HG03342 (cell line): ENCODE measurements at regions not wholly inside any gene's neighbourhood (a gene's known extent, or its start where the extent isn't known, plus 50 kb on each side); places are given as distances from the start of the nearest gene placed in this dataset.

Experiments used
- ATAC-seq: cut with Tn5 transposase; IDR thresholded peaks from one replicate; pipeline ENCODE4 v1.9.1; 2021; ENCODE audit warnings: mild to moderate bottlenecking, moderate library complexity; ENCODE audit not compliant: unreplicated experiment

DNA sequence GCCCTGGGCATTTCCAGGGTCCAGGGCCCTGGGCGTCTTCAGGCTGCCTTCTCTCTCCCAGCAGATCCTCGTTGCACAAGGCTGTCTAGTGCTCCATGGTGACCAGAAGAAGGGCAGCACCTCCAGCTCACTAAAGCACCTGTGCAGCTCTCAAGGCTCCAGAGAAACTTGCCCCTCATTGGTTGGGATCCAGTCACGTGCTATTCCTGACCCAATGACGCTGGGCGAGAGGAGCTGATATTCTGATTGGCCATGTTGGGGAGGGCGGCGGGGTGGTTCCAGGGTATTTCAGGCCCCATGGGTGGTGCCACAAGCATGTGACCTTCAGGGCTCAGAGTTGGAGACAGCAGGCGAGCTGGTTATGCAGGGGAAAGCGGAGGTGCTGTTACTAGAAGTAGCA lies 309.1 kb downstream of the TOX3 start:
- ATAC-seq = no peak

DNA sequence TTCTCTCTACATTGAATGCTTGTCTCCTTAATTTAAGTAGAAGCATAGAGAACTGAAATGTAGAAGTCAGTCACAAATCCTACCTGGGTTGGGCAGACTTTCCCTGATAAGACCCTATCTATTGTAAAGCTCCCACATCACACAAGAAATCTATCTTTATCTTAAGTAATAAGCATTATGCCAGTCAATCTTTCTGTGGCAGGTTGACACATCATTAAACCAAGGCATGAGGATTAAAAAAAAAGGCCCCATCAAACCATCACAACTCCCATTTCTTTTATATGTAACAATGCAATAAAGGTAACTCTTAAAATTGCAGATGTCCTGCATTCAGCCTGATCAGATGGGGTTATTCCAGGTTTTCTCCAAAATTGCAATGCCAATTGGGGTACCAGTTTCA lies 311.8 kb downstream of the TOX3 start:
- no peak for ATAC-seq

DNA sequence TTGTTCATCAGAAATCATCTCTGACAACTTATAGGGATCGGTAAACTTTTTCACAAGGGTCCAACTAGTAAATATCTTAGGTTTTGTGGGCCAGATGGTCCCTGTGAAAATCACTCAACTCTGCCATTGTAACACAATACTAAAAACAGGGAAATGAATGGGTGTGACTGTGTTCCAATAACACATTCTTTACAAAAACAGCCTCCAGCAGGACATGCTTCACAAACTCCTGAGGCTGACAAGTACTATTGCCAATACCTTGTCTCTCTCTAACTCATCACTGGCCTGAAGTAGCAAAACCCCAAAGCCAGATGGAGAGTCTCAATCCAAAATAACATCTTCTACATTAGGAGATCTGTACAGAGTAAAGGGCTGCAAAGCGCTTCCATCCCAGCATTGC lies 312.3 kb downstream of the TOX3 start:
- no peak for ATAC-seq

DNA sequence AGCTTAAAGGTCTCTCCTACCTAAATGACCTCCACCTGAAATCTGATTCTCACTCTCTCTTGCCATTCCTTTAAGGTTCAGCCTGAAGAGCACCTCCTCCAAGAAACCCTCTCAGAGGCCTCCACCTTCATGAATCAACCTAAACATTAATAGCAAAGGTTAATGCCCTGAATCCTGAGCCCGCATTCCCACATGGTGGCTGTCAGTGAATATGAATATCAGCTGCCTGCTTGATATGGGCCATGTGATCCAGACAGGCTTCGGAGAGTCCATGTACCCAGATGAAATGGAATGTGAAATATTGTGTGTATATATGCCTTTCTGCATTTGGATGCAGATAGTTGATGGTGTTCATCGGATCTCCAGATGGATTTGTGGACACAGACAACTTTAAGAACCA lies 317.5 kb downstream of the TOX3 start:
- ATAC-seq = no peak

DNA sequence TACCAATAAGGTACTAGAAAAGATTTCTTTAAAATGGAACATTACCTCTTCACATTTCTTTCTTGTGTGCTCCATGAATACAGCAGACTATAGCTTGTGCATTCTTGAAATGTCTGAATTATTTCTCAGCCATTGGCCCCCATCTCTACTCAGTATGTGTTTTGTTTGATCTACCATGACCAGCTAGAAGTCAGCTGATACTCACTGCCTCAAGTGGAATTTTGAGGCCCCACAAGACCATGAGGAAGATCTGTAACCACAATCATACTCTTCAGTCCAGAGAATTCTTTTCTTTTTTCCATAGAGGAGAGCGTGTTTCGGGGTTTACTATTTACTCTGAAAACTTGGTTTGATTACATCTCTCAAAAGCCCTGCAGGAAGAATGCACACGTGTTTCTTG lies 319.1 kb downstream of the TOX3 start:
- ATAC-seq = no peak

DNA sequence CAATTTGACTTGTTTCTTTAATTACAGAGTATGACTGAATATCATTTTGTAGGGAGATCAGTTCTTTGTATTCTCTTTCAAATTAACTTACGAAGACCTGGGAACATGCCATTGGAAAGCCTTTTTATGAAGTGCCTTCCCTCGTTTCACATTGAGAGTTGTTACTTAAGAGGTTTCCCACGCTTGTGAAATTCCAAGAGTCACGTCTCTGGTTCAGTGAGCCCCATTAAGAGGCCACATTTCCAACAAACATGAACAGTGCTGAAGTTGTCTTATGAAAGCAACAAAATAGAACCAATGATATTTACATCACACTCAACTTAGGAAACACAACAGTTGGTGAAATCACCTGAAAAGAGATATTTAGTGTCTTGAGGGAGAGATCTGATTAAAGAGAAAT lies 334.1 kb downstream of the TOX3 start:
- no peak for ATAC-seq

DNA sequence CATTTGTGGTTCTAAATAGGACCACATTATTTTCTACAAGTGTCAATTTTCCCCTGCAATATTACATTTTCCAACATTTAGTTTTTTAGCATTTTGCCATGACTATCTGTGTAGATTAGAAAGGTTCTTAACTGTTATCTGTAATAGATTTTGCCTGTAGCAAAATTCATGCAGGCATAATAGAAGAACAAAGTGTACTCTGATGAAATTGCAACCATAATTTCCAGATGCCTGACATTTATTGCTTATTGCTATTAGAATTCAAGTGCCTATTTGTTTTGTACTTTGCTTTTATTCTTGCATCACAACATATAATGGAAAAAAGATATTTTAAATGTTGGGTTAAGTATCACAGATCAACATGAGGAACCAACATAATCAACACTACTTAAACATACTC lies 337.7 kb downstream of the TOX3 start:
- no peak for ATAC-seq

DNA sequence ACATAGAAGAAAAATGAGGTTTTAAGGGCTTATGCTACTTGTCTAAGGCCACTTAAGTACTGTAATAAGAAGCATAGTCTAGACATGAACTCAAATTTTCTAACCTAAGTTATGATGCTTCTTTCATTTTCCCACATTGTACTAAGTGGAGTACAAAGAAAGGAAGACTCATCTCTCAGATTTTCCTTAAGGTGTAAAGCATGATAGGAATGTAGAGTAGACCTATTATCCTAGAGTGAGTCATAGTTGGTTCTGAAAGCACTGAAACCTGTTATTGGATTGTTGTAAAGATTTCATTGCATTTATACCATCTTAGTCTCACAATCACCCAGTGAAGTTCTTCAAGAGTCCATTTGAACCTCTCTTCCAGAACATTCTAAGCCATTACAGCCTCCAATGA lies 343.8 kb downstream of the TOX3 start:
- no peak for ATAC-seq

DNA sequence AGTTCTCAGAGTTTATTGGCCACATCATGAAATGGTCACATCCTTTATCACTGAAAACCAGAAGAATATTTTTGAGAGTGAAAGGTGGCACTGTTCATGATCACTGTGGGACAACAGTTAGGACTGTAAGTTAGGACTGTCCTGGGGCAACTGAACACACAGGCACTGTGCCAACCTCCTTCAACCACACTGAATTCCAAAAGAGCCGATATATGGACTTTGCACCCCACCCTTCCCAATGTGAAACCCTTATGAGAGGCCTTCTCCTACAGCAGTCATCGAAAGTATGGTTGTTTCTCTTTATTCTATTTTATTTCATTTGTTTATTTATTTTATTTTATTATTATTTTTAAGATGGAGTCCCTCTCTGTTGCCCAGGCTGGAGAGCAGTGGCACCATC lies 353.5 kb downstream of the TOX3 start:
- ATAC-seq = no peak

DNA sequence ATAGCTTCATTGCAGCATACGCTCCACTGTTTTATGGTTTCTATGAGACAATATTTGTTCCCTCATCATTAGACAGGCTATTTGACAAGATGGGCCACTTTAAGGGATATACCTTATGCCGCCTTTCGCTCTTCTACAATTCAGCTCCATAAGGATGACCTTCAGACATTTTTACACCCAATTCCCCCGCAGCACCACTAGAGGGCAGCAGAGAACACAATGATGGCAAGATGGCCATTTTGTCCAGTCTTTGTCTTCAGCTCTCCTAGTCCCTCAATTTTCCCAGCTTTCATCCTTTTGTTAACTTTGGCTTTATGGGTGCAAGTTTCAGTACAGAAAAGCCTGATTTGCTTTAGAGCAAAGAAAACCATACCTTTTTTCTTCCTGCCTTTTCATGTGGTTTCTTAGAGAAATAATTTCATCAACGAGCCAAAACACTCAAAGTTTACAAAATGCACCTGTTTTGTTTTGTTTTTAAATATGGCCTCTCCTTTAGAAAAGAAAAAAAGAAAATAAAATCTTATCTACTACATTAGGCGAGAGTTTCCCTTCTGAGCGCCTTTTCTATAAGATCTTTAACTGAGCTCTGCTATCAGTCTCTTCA lies 355.3 kb downstream of the TOX3 start:
- ATAC-seq = peak; percentile 64

DNA sequence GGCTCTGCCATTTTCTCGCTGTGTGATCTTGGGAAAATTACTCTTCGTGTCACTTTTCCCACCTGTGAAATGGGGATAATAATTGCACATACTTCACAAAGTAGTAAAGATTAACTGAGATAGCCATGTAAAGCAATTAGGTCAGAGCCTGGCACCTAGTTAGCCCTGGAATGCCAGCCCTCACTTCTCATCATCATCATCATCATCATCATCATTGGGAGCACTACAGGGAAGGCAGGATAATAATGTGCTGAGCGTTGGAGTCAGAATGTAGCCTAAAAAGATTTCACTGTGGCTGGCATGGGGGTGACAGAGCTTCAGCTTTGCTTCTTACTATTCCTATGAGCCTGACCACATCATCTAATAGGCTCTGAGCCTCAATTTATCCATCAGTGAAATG lies 362.6 kb downstream of the TOX3 start:
- ATAC-seq = no peak

DNA sequence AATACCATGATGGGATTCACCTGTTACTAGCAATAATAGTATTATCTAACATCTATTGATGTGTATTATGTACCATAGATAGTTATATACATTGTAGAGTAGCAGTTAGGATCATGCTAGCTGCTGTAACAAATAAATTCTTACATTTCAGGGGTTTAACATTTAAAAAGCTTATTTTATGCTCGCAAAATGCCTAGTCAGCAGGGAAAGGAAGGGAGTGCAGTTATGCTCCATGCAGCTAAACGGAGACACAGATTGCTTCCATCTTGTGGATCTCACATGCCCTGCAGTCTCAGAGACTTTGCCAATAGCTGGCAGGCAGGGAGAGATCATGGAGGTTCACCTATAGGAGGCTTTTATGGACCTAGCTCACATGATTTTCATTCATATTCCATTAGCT lies 364.1 kb downstream of the TOX3 start:
- no peak for ATAC-seq

DNA sequence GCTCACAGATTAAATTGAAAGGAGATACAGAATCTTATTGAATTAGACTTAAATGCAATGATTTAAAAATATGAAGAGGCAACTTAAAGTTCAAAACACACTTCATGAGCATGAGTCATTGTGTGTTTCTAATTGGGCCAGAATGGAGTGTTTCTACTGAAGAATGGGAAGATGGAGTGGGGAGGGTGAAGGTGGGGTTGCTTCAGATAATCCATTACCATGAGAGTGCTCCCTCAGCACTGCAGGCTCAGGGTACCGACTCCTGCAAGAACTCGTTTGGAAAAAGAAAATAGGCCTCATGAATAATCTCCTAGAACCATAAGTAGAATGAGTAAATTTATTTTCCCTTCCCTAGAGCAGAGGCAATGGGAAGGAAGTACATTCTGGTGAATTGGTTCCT lies 372.8 kb downstream of the TOX3 start:
- no peak for ATAC-seq

DNA sequence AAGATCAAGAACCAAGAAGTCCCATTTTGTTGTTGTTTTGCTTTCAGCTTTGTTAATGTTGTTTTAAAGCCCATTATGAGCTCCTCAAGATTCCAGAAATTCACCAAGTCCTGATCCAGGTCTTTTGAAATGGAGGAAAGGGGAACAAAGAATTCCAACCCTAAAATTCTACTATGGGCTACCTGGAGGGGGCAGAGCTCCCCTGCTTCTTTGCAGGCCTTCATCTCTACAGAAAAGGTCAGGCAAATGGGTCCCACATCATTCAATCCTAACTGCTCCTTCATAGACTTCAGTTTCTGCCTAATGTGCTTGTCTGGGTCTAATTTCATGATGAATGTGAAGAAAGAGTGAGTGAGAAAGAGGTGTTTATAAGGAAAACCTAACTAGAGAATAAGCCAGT lies 375.5 kb downstream of the TOX3 start:
- ATAC-seq = no peak

DNA sequence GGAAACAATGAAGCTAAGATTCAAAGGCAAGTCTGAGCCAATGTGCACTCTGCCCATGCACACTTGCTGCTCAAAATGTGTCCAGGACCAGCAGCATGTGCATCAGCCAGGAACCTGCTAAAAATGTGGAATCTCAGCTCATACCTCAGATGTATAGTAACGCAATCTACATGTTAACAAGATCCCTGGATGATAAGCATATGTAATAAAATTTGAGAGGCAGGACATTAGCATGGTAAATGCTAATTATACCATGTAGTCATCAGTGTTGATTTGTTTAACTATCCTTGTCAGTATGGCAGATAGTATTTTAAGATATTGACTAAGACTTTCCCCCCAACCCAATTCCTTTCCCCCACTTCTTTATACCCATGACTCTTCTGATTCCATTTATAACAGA lies 379.6 kb downstream of the TOX3 start:
- ATAC-seq = no peak

DNA sequence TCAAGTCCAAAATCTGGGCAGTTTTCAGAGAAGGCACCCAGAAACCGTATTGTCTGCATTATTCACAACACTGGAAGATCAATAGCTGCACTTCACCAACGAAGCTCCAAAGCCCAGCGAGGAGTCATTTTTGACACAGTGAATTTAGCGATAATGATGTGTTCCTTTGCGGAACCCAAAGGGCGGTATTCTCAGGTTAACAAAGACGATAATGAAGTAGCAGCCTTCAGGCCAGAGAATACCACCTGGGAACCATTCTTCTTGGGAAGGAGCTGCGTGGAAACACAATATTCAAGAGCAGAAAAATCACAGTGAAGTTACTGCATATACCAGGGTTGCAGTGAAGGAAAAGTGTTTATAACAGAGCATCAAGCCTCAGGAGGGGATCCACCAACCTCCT lies 381.0 kb downstream of the TOX3 start:
- no peak for ATAC-seq

DNA sequence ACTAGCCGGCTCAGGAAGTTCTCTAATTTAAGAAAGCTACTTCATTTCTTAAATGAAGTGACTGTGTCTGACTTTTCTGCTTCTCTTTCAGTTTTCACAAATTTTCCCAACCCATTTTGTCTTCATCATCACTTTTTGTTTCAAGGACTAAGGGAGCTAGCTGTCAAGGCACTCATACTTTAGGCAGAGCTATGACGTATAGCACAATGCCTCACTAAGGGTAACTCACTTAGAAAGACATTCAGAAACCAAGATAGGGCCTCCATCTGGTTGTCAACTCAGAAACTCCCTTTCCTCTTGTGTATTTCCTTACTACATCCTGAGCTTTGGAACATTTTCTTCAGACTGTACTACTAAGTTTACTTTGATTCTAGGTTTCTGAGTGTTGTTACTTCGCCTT lies 397.9 kb downstream of the TOX3 start:
- ATAC-seq = no peak

DNA sequence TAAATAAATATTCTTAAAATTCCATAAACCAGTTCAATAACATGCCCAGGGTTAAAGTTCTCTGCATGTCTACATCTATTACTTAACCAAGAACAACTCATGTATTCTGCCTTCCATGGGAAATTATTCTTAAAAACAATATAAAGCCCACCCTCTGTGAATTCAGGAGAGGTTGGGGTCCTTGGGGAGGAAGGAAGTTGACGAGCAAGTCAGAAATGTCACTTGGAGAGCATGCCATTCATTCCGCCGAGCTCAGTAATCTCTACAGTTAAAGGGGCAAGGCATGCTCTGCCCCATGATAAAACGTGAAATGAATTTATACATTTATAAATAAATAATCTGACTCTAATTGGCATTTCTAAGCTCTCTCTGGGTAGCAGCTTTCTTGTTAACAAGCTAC lies 405.1 kb downstream of the TOX3 start:
- no peak for ATAC-seq

DNA sequence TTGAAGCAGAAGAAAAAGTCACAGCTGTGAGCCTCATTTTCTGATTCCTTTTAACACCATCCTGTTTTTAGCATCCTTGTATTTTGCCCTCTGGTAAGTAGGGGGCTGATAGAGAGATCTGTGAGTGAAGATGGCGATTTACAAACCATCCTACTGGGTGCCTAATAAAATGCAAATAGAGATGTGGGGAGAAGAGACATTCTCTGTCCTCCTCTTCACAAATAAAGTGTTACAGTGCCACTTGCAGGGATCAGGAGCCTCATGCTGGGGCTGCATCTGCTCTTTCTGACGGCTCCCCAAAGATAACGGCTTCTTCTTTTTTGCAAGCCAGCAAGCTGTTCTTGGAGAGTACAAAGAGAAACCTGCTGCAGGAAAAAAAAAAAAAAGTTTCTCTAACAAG lies 418.6 kb downstream of the TOX3 start:
- no peak for ATAC-seq

DNA sequence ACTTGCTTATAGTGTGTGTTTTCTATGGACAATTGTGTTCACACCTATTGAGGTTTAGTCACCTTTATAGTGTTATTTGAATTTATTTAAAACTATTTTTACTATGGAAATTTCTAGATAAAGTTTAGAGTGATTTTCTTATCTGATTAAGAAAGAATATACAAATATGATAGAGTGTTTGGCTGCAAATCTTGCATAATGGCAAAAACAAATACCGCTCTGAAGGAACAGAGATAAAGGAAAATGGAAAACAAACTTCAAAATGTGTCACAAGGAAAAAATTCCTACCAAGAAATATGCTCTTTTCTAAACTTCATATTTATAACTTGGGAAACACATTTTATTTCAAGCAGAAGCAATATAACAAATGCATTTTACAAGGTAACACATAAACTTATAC lies 423.1 kb downstream of the TOX3 start:
- ATAC-seq = no peak

DNA sequence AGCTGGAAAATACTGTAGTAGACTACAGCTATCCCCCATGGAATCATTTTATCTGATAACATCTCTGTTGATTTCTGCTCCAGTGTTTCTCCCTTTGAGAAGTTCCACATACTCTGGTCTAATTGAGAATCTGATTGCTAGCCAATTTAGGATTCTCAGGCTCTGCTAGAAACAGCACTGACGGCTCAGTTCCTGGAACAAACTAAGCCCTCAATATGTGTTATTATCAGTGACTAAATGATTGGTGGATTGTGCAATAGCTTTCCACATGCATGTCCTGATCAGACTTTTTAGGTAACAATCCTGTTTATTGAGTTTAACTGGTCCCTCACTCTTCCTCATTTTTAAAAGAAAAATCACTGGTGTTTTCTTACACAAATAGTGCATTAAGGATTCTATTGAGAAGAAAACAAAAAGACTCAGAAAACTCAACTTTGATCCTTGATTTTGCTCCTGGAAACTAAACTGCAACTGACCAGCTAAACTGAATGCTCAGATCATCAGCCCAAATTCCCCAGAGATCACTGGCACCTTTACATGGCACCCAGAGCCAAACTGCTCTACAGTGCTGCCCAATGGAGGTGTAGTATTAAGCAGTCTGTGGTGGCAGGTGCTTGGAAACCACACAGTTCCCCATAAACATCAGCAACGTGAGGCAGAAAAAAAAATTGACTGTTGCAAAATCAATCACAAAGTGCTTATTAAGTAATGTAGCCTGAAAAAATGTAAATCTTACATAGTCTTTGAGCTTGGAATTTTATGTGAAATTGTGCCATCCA lies 423.7 kb downstream of the TOX3 start:
- ATAC-seq = no peak

DNA sequence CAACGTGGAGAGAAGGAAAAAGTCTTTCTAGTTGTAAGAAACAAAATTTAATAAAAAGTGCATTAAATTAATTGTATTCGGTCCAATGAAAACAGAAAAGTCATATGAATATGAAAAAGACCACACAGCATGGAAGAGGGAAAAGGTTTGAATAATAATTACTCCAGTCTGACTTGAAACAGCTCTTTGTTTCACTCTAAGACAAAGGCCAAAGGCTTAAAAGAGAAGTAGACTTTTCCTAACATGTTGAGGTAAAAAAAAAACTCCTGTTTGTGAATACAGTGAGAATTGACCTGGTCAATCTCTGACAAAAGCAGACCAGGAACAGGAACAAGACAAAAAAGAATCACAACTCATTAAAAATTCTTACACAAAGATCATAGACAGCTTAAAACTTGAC lies 429.8 kb downstream of the TOX3 start:
- ATAC-seq = no peak

DNA sequence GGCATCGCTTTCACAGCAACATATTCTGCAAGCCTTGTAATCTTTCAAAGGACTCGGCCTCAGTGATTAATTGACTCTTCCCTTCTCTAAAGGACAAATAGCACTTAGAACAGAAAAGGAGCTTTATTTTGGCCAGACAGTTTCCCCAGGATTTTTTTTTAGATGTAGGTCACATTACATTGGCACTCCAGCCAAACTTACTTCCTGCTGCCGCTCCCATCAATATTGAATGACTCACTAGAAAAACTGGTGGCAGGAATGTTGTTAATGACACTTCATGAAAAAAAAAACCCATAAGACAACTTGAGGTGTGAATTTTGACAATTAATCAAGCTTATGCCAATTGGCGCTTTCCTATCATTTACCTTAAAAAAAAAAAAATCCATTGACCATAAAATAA lies 432.6 kb downstream of the TOX3 start:
- ATAC-seq = no peak
